SU-DHL-6 (cell line): ENCODE measurements at regions not wholly inside any gene's neighbourhood (a gene's known extent, or its start where the extent isn't known, plus 50 kb on each side); places are given as distances from the start of the nearest gene placed in this dataset.

ENCODE experiments used
- EZH2phosphoT487 ChIP-seq: fragments of 200-600 bp; sonication (generic), shearing (Covaris generic); conservative IDR thresholded peaks from 2 replicates; pipeline ENCODE4 v1.6.1; 2018; ENCODE audit warnings: mild to moderate bottlenecking, antibody characterized with exemption, low read length, moderate library complexity, mixed read lengths
- TF ChIP-seq, protein P1 (sequence below): fragments of 200-600 bp; sonication (generic); IDR thresholded peaks from one replicate; pipeline ENCODE4 v1.5.1; 2017; ENCODE audit warnings: antibody characterized with exemption, mild to moderate bottlenecking, low read length, moderate library complexity; ENCODE audit not compliant: insufficient read depth, poor library complexity, severe bottlenecking

DNA sequence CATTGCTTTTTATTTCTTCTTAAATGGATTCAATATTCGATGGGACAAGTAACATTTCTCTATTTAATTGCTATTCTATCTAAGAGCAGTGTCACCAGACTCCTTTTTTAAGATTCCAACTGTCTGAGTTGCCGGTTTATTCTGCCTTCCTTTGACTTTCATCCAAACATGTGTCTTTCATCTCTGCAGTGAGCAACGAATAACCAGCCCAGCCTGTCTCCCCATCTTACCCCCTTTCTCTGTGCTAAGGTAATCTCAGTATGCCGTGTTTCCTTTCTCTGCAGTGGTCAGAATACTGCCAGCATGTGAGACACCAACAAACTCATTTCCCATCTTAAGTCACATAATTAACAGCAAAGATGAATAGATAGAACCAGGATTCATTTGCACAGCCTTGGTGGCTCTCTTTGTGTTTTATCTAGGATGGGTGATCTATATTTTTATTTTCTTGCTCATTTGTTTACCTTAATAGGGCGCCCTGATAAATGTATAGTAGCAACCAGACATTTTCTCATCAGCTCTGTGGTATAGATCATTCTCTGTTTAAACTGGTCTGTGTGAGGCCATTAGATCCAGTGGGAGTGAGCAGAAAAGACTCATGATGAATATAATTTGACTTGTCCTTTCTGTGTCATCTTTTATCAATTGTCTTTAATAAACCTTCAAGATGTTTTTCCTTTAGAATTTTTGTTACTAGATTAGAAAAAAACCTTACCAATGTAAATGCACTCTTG, 394.8 kb upstream of the IGFBP7 start:
- TF ChIP-seq, protein P1, sequence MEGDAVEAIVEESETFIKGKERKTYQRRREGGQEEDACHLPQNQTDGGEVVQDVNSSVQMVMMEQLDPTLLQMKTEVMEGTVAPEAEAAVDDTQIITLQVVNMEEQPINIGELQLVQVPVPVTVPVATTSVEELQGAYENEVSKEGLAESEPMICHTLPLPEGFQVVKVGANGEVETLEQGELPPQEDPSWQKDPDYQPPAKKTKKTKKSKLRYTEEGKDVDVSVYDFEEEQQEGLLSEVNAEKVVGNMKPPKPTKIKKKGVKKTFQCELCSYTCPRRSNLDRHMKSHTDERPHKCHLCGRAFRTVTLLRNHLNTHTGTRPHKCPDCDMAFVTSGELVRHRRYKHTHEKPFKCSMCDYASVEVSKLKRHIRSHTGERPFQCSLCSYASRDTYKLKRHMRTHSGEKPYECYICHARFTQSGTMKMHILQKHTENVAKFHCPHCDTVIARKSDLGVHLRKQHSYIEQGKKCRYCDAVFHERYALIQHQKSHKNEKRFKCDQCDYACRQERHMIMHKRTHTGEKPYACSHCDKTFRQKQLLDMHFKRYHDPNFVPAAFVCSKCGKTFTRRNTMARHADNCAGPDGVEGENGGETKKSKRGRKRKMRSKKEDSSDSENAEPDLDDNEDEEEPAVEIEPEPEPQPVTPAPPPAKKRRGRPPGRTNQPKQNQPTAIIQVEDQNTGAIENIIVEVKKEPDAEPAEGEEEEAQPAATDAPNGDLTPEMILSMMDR, result no peak
- TF ChIP-seq EZH2phosphoT487, result no peak
